ENCODE measurements at regions not wholly inside any gene's neighbourhood (a gene's known extent, or its start where the extent isn't known, plus 50 kb on each side); places are given as distances from the start of the nearest gene placed in this dataset.
"Not testable (repeated sequence)": the region's sequence is repeated elsewhere in the genome, so short reads cannot be mapped to it uniquely, and the experiment has no call there.

- Mint-ChIP-seq H3K27ac (no peak overlapping the region), H3K9me3 (peaks cover 3% of the 10 kb centered on the region), H3K27me3 (no peaks in the 10 kb centered on the region), H3K4me1 (ENCODE audit: low read depth) (no peaks in the 10 kb centered on the region), H3K36me3 (ENCODE audit: low read depth) (no peaks in the 10 kb centered on the region), H3K4me3 (no peak overlapping the region)
- ATAC-seq: no peak
- intact Hi-C loops (cut with micrococcal nuclease): no loop called here
- POLR2A ChIA-PET: no interaction called here
- no peak for DNase-seq
- TF ChIP-seq CTCF (IDR thresholded peaks at IDR 0.05): no peak
- CTCF ChIA-PET: no interaction called here
These were observed 588.9 kb downstream of the KCTD12 start for GRCh38 chr13:76297331-76297730.

- Mint-ChIP-seq H3K4me1 (ENCODE audit: low read depth) (no peaks in the 10 kb centered on the region), H3K9me3 (peaks cover 3% of the 10 kb centered on the region), H3K27ac (no peak overlapping the region), H3K36me3 (ENCODE audit: low read depth) (no peaks in the 10 kb centered on the region), H3K4me3 (no peak overlapping the region), H3K27me3 (no peaks in the 10 kb centered on the region)
- CTCF ChIA-PET: no interaction called here
- POLR2A ChIA-PET: no interaction called here
- no peak for TF ChIP-seq CTCF (IDR thresholded peaks at IDR 0.05)
- intact Hi-C loops (cut with micrococcal nuclease): no loop called here
- DNase-seq (no peak), ATAC-seq (no peak)
These were observed 589.5 kb downstream of the KCTD12 start for GRCh38 chr13:76296751-76297150.

- H3K36me3 Mint-ChIP-seq (ENCODE audit: low read depth); POLR2A ChIA-PET; H3K4me3 Mint-ChIP-seq; intact Hi-C loops (cut with micrococcal nuclease); DNase-seq; ATAC-seq; H3K27me3 Mint-ChIP-seq; H3K9me3 Mint-ChIP-seq; H3K27ac Mint-ChIP-seq; CTCF ChIA-PET; H3K4me1 Mint-ChIP-seq (ENCODE audit: low read depth): not testable (repeated sequence)
These were observed 591.2 kb downstream of the KCTD12 start for GRCh38 chr13:76295020-76295419.

- DNase-seq: no peak
- POLR2A ChIA-PET: no interaction called here
These were observed 592.5 kb downstream of the KCTD12 start for GRCh38 chr13:76293751-76294150.

GRCh38 chr13:76293346-76293745 is 592.9 kb downstream of the KCTD12 start:
- ChIA-PET CTCF (no interaction called here), POLR2A (no interaction called here)
- Mint-ChIP-seq H3K27ac (no peak overlapping the region), H3K9me3 (peaks cover 3% of the 10 kb centered on the region), H3K36me3 (ENCODE audit: low read depth) (no peaks in the 10 kb centered on the region), H3K4me3 (no peak overlapping the region), H3K27me3 (no peaks in the 10 kb centered on the region), H3K4me1 (ENCODE audit: low read depth) (no peaks in the 10 kb centered on the region)
- ATAC-seq: no peak
- intact Hi-C loops (cut with micrococcal nuclease): no loop called here
- DNase-seq: no peak
- TF ChIP-seq CTCF (IDR thresholded peaks at IDR 0.05): no peak

More at GRCh38 chr13:76293751-76294150, 592.5 kb downstream of the KCTD12 start:
- Mint-ChIP-seq H3K27me3 (no peaks in the 10 kb centered on the region), H3K27ac (no peak overlapping the region), H3K36me3 (ENCODE audit: low read depth) (no peaks in the 10 kb centered on the region), H3K4me1 (ENCODE audit: low read depth) (no peaks in the 10 kb centered on the region), H3K4me3 (no peak overlapping the region), H3K9me3 (peaks cover 3% of the 10 kb centered on the region)
- no peak for ATAC-seq
- intact Hi-C loops (cut with micrococcal nuclease): no loop called here
- no peak for TF ChIP-seq CTCF (IDR thresholded peaks at IDR 0.05)
- CTCF ChIA-PET: no interaction called here

DNA sequence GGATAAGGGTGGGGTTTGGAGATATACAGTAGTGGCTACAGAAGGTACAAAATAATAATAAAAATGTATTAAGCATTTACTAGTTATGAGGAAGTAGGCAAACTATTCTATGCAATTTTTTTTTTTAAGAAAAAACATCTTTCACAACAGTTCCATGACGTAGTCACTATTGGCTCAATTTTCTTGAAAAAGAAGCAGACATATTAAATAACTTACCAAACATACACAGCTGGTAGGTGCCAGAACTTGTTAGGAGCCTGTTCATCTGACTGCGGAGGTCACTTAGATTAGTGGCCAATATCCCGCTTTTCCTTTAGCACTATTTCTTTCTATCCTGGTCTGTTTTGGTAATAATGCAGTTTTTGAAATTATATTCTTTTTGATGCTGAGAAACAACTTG is 593.5 kb downstream of the KCTD12 start:
- H3K9me3 Mint-ChIP-seq: peaks cover 2% of the 10 kb centered on the region
- no peak for ATAC-seq
- intact Hi-C loops (cut with micrococcal nuclease): no loop called here
- TF ChIP-seq CTCF (IDR thresholded peaks at IDR 0.05): no peak
- DNase-seq: no peak
- no peak overlapping the region for H3K27ac Mint-ChIP-seq
- no peaks in the 10 kb centered on the region for H3K36me3 Mint-ChIP-seq (ENCODE audit: low read depth)
- H3K4me1 Mint-ChIP-seq (ENCODE audit: low read depth): no peaks in the 10 kb centered on the region
- H3K27me3 Mint-ChIP-seq: no peaks in the 10 kb centered on the region
- no peak overlapping the region for H3K4me3 Mint-ChIP-seq
- ChIA-PET CTCF (no interaction called here), POLR2A (no interaction called here)
